GM20000 (cell line): ENCODE measurements at regions not wholly inside any gene's neighbourhood (a gene's known extent, or its start where the extent isn't known, plus 50 kb on each side); places are given as distances from the start of the nearest gene placed in this dataset.

ENCODE experiments used
- DNase-seq: peaks from one replicate; pipeline ENCODE4 v3.0.0; 2012; ENCODE audit warnings: low spot score
- TF ChIP-seq, protein P1 (sequence below): IDR thresholded peaks from 2 replicates; pipeline ENCODE4 v1.5.1; 2012; ENCODE audit warnings: mild to moderate bottlenecking, control low read depth; ENCODE audit errors: extremely low read depth, missing control alignments

- TF ChIP-seq, protein P1, sequence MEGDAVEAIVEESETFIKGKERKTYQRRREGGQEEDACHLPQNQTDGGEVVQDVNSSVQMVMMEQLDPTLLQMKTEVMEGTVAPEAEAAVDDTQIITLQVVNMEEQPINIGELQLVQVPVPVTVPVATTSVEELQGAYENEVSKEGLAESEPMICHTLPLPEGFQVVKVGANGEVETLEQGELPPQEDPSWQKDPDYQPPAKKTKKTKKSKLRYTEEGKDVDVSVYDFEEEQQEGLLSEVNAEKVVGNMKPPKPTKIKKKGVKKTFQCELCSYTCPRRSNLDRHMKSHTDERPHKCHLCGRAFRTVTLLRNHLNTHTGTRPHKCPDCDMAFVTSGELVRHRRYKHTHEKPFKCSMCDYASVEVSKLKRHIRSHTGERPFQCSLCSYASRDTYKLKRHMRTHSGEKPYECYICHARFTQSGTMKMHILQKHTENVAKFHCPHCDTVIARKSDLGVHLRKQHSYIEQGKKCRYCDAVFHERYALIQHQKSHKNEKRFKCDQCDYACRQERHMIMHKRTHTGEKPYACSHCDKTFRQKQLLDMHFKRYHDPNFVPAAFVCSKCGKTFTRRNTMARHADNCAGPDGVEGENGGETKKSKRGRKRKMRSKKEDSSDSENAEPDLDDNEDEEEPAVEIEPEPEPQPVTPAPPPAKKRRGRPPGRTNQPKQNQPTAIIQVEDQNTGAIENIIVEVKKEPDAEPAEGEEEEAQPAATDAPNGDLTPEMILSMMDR: no peak
- no peak for DNase-seq
Measured at GRCh38 chr13:107113387-107113786, 545.5 kb upstream of the ARGLU1 start.

DNA sequence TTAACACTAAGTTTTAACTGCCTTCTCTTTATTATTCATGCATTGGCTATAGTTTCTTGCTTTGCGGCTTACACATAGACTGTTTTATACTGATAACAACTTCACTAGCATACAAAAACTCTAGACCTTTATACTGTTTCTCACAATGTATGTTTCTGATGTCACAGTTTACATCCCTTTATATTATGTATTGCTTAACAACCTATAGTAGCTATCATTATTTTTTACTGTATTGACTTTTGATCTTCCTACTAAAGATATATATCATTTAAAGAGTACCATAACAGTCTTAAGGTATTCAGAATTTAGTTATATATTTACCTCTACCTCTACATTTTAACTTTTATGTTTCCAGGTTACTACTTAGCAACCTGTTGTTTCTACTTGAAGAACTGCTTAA is 543.3 kb upstream of the ARGLU1 start:
- DNase-seq: no peak

DNA sequence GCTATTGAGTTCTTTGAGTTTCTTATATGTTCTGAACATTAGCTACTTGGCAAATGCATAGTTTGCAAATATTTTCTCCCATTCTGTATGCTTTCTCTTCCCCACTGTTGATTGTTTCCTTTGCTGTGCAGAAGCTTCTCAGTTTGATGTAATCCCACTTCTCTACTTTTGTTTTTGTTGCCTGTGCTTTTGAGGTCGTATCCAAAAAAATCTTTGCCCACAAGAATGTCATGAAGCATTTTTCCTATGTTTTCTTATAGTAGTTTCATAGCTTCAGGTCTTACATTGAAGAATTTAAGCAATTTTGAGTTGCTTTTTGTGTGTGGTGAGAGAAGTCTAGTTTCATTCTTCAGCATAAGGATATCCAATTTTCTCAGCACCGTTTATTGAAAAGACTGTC is 536.7 kb upstream of the ARGLU1 start:
- TF ChIP-seq, protein P1: no peak
- DNase-seq: no peak

More for the DNA sequence above, 543.3 kb upstream of the ARGLU1 start:
- TF ChIP-seq, protein P1: no peak

- no peak for DNase-seq
- TF ChIP-seq, protein P1: no peak
Measured at GRCh38 chr13:107102676-107103075, 534.7 kb upstream of the ARGLU1 start.

GRCh38 chr13:107099661-107100060 is 531.7 kb upstream of the ARGLU1 start:
- TF ChIP-seq, protein P1: no peak
- no peak for DNase-seq

GRCh38 chr13:107097916-107098315 is 530.0 kb upstream of the ARGLU1 start:
- TF ChIP-seq, protein P1: no peak
- DNase-seq: no peak

DNA sequence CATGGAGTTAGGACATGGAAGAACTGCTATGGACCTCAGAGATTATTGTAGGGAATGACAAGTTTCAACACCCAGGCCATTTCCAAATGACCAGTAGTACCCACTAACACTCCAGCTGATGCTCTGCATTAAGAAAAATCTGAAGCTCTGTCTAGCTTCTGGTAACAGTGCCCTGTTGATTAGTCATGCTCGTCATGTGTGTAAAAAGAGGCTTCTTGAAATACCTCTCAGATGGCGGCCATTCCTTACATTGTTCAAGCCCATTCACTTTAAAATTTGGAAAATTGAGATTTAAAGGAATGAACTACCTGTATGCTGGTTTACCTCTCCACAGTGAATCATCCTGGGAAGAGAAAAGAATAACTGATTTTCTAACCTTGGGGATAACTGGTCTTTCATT is 527.9 kb upstream of the ARGLU1 start:
- no peak for DNase-seq
- TF ChIP-seq, protein P1: no peak

- TF ChIP-seq, protein P1: no peak
- DNase-seq: no peak
Measured at GRCh38 chr13:107091861-107092260, 523.9 kb upstream of the ARGLU1 start.
